Testis (tissue), 2 donors: ENCODE measurements at regions not wholly inside any gene's neighbourhood (a gene's known extent, or its start where the extent isn't known, plus 50 kb on each side); places are given as distances from the start of the nearest gene placed in this dataset.
"Not testable (repeated sequence)": the region's sequence is repeated elsewhere in the genome, so short reads cannot be mapped to it uniquely, and the experiment has no call there.

Source experiments
- CTCF ChIP-seq, 3 experiments: fragments of 450-650 bp in 2 of 3; fragments of 200-600 bp in 1 of 3; sonication (generic) in 1 of 3; IDR thresholded peaks; one replicate each; pipeline ENCODE4 v1.5.1; 2016 to 2019; ENCODE audit warnings: antibody characterized with exemption in 3 of 3, mild to moderate bottlenecking in 2 of 3, moderate library complexity in 1 of 3
- POLR2A ChIP-seq: fragments of 450-650 bp; IDR thresholded peaks from one replicate; pipeline ENCODE4 v1.6.1; 2017; ENCODE audit warnings: antibody characterized with exemption, mild to moderate bottlenecking, moderate library complexity

- TF ChIP-seq CTCF (IDR thresholded peaks at IDR 0.05); POLR2A: not testable (repeated sequence)
Observed at GRCh38 chr9:85813388-85813787, 71.6 kb upstream of the AGTPBP1 start.
